Right cardiac atrium (tissue), 5 donors: ENCODE measurements at regions not wholly inside any gene's neighbourhood (a gene's known extent, or its start where the extent isn't known, plus 50 kb on each side); places are given as distances from the start of the nearest gene placed in this dataset.
"Not testable (repeated sequence)": the region's sequence is repeated elsewhere in the genome, so short reads cannot be mapped to it uniquely, and the experiment has no call there.

Source experiments
- ATAC-seq, 2 donors: fragments of 200-7000 bp; cut with Tn5 transposase; one replicate each; pipeline versions ENCODE4 v1.8.0 to v1.9.1; 2020; ENCODE audit warnings: moderate library complexity in 2 of 2, mild to moderate bottlenecking in 1 of 2
- DNase-seq, 3 donors: peaks; one replicate each; pipeline ENCODE4 v3.0.0-alpha.2; 2020
- H3K27ac ChIP-seq: one replicate; pipeline ENCODE4 v1.5.1; 2013; ENCODE audit warnings: mild to moderate bottlenecking, low read length, control low read depth, moderate library complexity
- H3K27me3 ChIP-seq: one replicate; pipeline ENCODE4 v1.6.1; 2013; ENCODE audit not compliant: control insufficient read depth, insufficient read depth
- H3K4me1 ChIP-seq: one replicate; pipeline ENCODE4 v1.6.1; 2013; ENCODE audit warnings: low read length; ENCODE audit not compliant: control insufficient read depth, insufficient read depth
- H3K4me3 ChIP-seq: one replicate; pipeline ENCODE4 v1.5.1; 2013; ENCODE audit warnings: low read length, control low read depth
- H3K9me3 ChIP-seq: one replicate; pipeline ENCODE4 v1.6.1; 2013; ENCODE audit warnings: low read length; ENCODE audit not compliant: control insufficient read depth
- WGBS: extraction: QIAGEN DNeasy Blood & Tissue Kit; methylation state at CpG from one replicate; pipeline ENCODE4 v1.1.7; 2013; 5-methylcytosine and 5-hydroxymethylcytosine counted together
- intact Hi-C, 4 donors: fragments of 100-400 bp; cut with DNase I; formaldehyde crosslinking; loops; one replicate each; pipeline versions ENCODE4 v1.11.0 to v1.14.0; 2022 to 2023
- donor health status: healthy with polysubstance abuse.
- donor health status: DM: no; HTN: yes; CAD: no.
- donor health status: DM: no; HTN: no; CAD: no.
- donor health status: DM: no; HTN: yes; CAD: no; lungs with severe emphysema.
- donor health status: DM: yes; HTN: yes; CAD: no.

DNA sequence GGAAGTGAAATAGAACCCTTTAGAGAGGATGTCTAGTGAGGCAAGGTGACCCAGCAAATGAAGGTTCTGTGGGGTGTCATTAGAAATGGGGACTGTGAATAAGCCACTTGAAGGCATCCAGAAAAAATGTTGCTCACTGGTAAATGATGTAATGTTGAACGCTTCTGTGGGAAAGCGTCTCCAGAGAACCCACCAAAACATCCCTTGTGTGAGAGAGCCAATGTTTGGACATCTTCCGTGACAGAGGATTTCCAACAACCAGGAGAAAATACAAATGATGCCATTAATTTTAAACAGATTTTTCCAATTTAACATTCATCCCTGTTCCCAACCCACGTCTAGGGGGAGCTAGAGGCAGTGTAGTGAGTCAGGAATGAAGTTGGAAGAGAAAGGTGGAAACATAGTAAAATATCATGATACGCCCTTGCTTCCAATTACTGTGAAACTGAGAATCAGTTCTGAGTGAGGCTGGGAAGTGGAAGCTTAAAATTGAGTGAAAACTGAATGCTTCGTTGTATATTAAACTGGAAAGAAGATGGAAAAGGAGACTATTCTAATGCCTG, 584.2 kb downstream of the CD109 start:
- intact Hi-C loops: no loop called here
- no peaks in the 10 kb centered on the region for H3K4me1 ChIP-seq
- DNase-seq (no peak), ATAC-seq (no peak)
- no peak overlapping the region for H3K27ac ChIP-seq
- H3K27me3 ChIP-seq: no peaks in the 10 kb centered on the region
- H3K4me3 ChIP-seq: no peak overlapping the region
- no peaks in the 10 kb centered on the region for H3K9me3 ChIP-seq
- WGBS: 74% methylated on average over 6 of the region's 6 CpGs

DNA sequence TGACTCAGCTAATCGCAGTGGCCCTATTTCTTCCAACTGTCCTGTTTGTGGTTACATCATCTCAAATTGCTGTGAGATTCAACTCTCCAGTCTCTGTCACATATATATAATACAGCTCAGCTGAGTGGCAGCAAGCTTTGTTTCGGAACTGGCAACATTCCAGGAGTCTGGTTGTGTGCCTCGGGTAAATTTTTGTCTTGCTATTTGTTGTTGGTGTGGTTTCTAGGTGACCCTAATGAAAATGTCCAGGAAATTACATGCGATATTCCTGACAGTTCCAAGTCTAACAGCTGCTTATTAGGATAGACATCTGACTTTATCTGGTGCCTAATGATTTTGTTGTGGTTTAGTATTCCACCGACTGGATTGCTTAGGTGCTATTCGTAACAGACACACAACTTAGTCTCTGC, 581.8 kb downstream of the CD109 start:
- ATAC-seq: peak; percentile 36 to 74

DNA sequence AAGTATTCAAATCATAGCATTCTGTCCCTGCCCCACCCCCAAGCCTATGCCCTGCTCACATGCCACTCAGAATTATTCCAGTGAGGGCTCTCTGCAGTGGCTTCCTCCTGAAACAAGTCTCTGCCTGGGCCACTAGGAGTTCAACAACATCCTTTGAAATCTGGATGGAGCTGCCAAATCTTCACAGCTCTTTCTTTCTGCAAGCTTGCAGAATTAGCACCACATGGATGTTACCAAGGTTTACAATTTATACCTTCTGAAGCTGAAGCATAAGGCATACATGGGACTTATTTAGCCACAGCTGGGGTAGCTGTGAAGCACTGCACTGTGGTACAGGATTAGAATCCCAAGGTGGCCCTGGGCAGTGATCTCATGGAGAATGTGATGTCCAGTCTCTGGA, 577.5 kb downstream of the CD109 start:
- H3K4me1 ChIP-seq: no peaks in the 10 kb centered on the region
- H3K9me3 ChIP-seq: no peaks in the 10 kb centered on the region
- intact Hi-C loops: no loop called here
- no peak overlapping the region for H3K27ac ChIP-seq
- no peaks in the 10 kb centered on the region for H3K27me3 ChIP-seq
- H3K4me3 ChIP-seq: no peak overlapping the region
- no peak for ATAC-seq
- DNase-seq: no peak

More for the DNA sequence above, 581.8 kb downstream of the CD109 start:
- intact Hi-C loops: no loop called here
- no peak for DNase-seq
- Histone ChIP-seq H3K27ac (no peak overlapping the region), H3K9me3 (no peaks in the 10 kb centered on the region), H3K4me1 (no peaks in the 10 kb centered on the region), H3K4me3 (no peak overlapping the region), H3K27me3 (no peaks in the 10 kb centered on the region)
- 24% methylated on average over 6 of the region's 6 CpGs for WGBS

DNA sequence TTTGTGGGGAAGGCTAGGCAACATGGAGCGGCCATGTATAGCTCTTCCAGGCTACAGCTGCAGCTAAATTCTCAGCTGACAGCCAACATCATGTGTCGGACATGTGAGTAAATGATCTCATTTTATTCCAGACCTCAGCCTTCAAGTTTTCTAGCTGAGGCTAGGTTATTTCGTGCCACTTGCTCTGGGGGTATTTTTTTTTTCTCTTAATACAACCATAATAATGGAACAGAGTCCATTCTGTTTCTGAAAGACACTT, 573.5 kb downstream of the CD109 start:
- no peak overlapping the region for H3K27ac ChIP-seq
- DNase-seq: no peak
- no peaks in the 10 kb centered on the region for H3K4me1 ChIP-seq
- no peaks in the 10 kb centered on the region for H3K9me3 ChIP-seq
- WGBS: 77% methylated on average over 3 of the region's 3 CpGs
- H3K4me3 ChIP-seq: no peak overlapping the region
- no peaks in the 10 kb centered on the region for H3K27me3 ChIP-seq
- no peak for ATAC-seq
- intact Hi-C loops: no loop called here

DNA sequence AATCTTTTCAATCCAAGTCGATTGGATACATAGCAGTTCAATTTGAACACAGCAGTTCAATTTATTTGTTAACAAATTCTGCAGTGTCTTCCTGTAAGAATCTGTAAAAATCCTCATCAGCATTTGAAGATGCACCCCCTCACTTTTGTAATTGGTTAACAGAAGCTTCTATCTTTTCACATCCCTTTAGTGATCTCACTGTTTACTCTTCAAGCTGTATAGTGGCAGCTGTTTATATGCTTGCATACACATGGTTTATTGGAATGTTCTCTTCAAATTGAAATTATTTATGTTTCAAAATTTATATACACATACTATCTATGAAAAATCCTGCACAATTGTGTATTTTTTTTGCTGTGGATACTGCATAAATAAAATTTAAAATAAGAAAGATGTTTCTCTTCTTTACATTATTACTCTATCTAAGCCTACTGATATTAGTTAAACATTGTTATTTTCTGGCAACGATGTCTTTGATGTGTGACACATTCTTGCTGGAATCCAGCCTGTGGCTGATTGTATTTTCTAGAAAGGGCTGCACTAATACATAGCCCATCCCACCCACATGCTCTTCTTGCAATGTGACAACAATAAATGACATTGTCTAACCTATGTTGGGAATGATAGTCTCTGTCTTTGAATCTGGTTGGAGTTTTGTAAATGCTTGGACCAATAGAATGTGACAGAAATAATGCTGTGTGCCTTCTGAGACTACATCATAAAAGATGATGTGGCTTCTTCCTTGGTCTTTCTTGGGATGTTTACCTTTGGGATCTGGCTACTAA, 573.0 kb downstream of the CD109 start:
- WGBS: 46% methylated on average over 2 of the region's 2 CpGs
- Histone ChIP-seq H3K9me3 (no peaks in the 10 kb centered on the region), H3K4me1 (no peaks in the 10 kb centered on the region), H3K4me3 (no peak overlapping the region), H3K27ac (no peak overlapping the region), H3K27me3 (no peaks in the 10 kb centered on the region)
- no peak for ATAC-seq
- no peak for DNase-seq
- intact Hi-C loops: no loop called here

DNA sequence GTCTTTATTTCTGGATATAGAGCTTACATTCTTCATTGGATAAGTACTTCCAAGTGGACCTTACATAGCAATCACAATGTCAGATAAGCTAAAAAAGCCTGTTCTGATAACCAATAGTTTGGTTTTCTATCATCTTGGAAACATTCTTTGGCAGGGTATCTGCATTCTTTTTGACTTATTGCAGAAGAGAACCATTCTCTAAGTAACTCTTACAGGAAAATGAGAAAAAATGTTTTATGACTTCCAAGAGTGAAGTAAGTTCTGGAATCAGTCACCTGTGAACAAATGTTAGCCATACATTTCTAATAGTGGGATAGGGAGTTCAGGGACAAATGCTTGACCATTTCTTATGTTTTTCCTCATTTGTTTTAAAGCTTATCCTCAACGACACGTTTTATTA, 564.0 kb downstream of the CD109 start:
- no peak for DNase-seq
- intact Hi-C loops: no loop called here
- WGBS: 50% methylated on average over 2 of the region's 2 CpGs
- Histone ChIP-seq H3K27me3 (no peaks in the 10 kb centered on the region), H3K4me3 (no peak overlapping the region), H3K27ac (no peak overlapping the region), H3K9me3 (no peaks in the 10 kb centered on the region), H3K4me1 (no peaks in the 10 kb centered on the region)
- no peak for ATAC-seq

DNA sequence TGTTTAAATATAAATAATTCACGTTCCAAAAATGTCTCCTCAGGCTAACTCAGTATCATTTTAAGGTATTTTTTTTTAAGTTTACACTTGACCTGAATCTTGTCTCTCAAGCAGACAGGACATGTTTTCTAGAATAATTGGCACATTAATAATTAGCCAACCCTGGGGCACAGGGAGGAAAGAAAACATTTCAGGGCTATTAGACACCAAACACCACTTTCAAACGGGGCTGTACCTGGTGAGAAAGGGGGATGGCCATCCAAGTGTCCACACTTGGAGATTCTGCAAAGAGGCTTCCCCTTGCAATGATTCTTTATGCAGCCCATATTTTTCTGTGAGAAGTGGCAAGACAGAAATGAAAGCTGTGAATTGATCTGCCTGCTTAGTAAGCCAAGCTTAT, 560.8 kb downstream of the CD109 start:
- DNase-seq: no peak
- H3K4me1 ChIP-seq: no peaks in the 10 kb centered on the region
- no peak overlapping the region for H3K4me3 ChIP-seq
- no peaks in the 10 kb centered on the region for H3K9me3 ChIP-seq
- no peak overlapping the region for H3K27ac ChIP-seq
- H3K27me3 ChIP-seq: no peaks in the 10 kb centered on the region
- intact Hi-C loops: no loop called here
- 35% methylated on average over 2 of the region's 2 CpGs for WGBS
- no peak for ATAC-seq

DNA sequence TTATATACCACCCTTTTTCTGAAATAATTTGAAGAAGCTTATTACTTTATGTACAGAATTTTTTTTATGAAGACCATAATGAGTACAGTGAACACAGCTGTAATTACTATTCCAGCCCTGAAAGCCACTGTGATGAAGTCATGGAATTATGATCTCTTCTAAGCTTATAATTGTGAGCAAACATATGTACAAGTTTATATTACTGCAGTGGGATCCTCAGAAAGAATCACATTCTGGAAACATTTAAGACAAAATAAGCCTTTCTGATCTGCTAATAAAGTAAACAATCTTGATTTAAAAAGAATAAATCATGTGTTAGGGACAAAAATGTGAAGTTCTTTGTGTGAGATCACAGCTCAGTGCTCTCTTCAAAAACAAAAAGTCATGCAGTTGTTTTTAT, 560.4 kb downstream of the CD109 start:
- H3K4me3 ChIP-seq: no peak overlapping the region
- H3K9me3 ChIP-seq: no peaks in the 10 kb centered on the region
- H3K27ac ChIP-seq: no peak overlapping the region
- no peak for ATAC-seq
- intact Hi-C loops: no loop called here
- no peaks in the 10 kb centered on the region for H3K4me1 ChIP-seq
- no peaks in the 10 kb centered on the region for H3K27me3 ChIP-seq
- DNase-seq: no peak

DNA sequence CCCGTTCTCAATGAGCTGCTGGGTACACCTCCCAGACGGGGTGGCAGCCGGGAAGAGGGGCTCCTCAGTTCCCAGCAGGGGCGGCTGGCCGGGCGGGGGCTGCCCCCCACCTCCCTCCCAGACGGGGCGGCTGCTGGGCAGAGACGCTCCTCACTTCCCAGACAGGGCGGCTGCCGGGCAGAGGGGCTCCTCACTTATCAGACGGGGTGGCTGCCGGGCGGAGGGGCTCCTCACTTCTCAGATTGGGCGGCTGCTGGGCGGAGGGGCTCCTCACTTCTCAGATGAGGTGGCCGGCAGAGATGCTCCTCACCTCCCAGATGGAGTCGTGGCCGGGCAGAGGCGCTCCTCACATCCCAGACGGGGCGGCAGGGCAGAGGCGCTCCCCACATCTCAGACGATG, 559.0 kb downstream of the CD109 start:
- H3K27ac ChIP-seq, H3K9me3 ChIP-seq, H3K27me3 ChIP-seq, H3K4me3 ChIP-seq, ATAC-seq, intact Hi-C loops, H3K4me1 ChIP-seq: not testable (repeated sequence)
- peak in 1 of 3 donors; percentile 49 for DNase-seq
- WGBS: 91% methylated on average over 23 of the region's 24 CpGs

DNA sequence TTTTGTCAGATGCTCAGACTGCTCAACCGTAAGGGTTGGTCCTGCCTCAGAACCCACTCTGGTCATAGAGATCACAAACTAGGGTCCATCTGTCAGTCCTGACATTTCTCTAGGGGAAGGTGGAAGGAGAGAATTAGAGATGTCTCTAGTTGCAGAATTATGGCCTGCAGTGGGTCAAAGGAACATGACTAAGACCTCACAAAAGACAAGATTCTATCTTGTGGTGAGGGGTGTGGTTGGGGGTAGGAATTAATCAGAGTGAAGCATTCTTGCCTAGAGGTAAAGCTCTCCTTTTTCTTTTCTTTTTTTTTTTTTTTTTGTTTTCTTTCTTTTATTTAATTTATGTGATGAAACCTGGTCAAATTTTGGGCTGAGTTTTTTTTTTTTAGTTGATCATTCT, 558.1 kb downstream of the CD109 start:
- DNase-seq, intact Hi-C loops, H3K4me1 ChIP-seq, H3K27ac ChIP-seq, H3K9me3 ChIP-seq, H3K27me3 ChIP-seq, H3K4me3 ChIP-seq, ATAC-seq: not testable (repeated sequence)
- 98% methylated on average over 1 of the region's 1 CpG for WGBS

DNA sequence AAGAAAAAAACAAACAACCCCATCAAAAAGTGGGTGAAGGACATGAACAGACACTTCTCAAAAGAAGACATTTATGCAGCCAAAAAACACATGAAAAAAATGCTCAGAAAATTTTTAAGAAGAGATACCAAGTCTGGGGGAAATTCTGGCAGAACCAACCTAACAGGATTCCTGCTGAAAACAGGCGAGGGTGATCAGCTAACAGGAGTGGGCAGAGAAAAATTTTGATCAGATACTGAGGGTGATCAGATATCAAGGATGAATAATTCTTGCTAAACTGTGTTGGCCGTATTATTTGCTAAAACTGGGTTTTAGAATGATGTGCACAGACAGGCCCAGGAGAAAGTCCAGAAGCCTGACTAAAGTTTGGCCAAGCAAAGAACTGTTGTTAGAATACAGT, 557.3 kb downstream of the CD109 start:
- WGBS: 76% methylated on average over 2 of the region's 2 CpGs
- Histone ChIP-seq H3K4me1 (no peaks in the 10 kb centered on the region), H3K27me3 (no peaks in the 10 kb centered on the region), H3K9me3 (no peaks in the 10 kb centered on the region), H3K27ac (no peak overlapping the region), H3K4me3 (no peak overlapping the region)
- intact Hi-C loops: no loop called here
- ATAC-seq: no peak
- DNase-seq: no peak
